Ovary (tissue), 7 donors: ENCODE measurements at regions not wholly inside any gene's neighbourhood (a gene's known extent, or its start where the extent isn't known, plus 50 kb on each side); places are given as distances from the start of the nearest gene placed in this dataset.

Source experiments
- DNase-seq, 5 donors: peaks; one replicate each; pipeline ENCODE4 v3.0.0-alpha.2; 2019 to 2020
- H3K27ac ChIP-seq, 2 donors: fragments of 200-600 bp; one replicate each; pipeline versions ENCODE4 v1.5.1 to v1.8.0; 2019 to 2022
- H3K27me3 ChIP-seq: fragments of 200-600 bp; one replicate; pipeline ENCODE4 v1.8.0; 2022
- H3K36me3 ChIP-seq: fragments of 200-600 bp; sonication (generic); one replicate; pipeline ENCODE4 v1.5.1; 2019
- H3K4me1 ChIP-seq: one replicate; pipeline ENCODE4 v1.8.1; 2013; ENCODE audit warnings: mild to moderate bottlenecking, moderate library complexity; ENCODE audit not compliant: insufficient read depth
- H3K4me3 ChIP-seq: fragments of 200-600 bp; sonication (generic); one replicate; pipeline ENCODE4 v1.5.1; 2017
- H3K9me3 ChIP-seq, 2 donors: fragments of 200-600 bp in 1 of 2; sonication (generic) in 1 of 2; one replicate each; pipeline versions ENCODE4 v1.5.1 to v1.8.1; 2013 to 2019; ENCODE audit warnings: mild to moderate bottlenecking in 1 of 2, moderate library complexity in 1 of 2
- CTCF ChIP-seq, 3 donors: fragments of 450-650 bp in 2 of 3; fragments of 200-600 bp in 1 of 3; IDR thresholded peaks; one replicate each; pipeline versions ENCODE4 v1.5.1 to v1.8.0; 2016 to 2022; ENCODE audit warnings: antibody characterized with exemption in 3 of 3, mild to moderate bottlenecking in 1 of 3
- EP300 ChIP-seq: sonication (generic); formaldehyde crosslinking; IDR thresholded peaks from one replicate; pipeline ENCODE4 v1.6.1; 2017; ENCODE audit warnings: antibody characterized with exemption
- POLR2A ChIP-seq: fragments of 450-650 bp; IDR thresholded peaks from one replicate; pipeline ENCODE4 v1.6.1; 2017; ENCODE audit warnings: antibody characterized with exemption, mild to moderate bottlenecking, moderate library complexity
- WGBS, 3 donors: extraction: QIAGEN DNeasy Blood & Tissue Kit in 1 of 3; methylation state at CpG; one replicate each; pipeline versions ENCODE4 v1.1.5 to v1.1.7; 2013 to 2017; 5-methylcytosine and 5-hydroxymethylcytosine counted together
- intact Hi-C, 4 donors: fragments of 100-400 bp; cut with DNase I; formaldehyde crosslinking; loops; one replicate each; pipeline versions ENCODE4 v1.11.0 to v1.15.1; 2022 to 2023
- donor health status: DM: no; HTN: no; CAD: no; lungs with moderate emphysema.
- donor health status: DM: no; HTN: no; CAD: no.
- donor health status: Bipolar disorder and iron deficiency.
- donor health status: DM: no; HTN: no; CAD: no.
- donor health status: DM: yes; HTN: yes; CAD: no.

GRCh38 chr4:171534391-171534790 is 278.8 kb upstream of the GALNTL6 start:
- no peaks in the 10 kb centered on the region for H3K36me3 ChIP-seq
- no peak overlapping the region for H3K27ac ChIP-seq
- no peaks in the 10 kb centered on the region for H3K27me3 ChIP-seq
- intact Hi-C loops = no loop called here
- TF ChIP-seq EP300 (no peak), POLR2A (no peak), CTCF (IDR thresholded peaks at IDR 0.05) (no peak)
- 64 to 66% (median 65%) methylated on average over 1 of the region's 1 CpG for WGBS, 3 donors
- no peaks in the 10 kb centered on the region for H3K9me3 ChIP-seq
- H3K4me1 ChIP-seq = no peaks in the 10 kb centered on the region
- no peak overlapping the region for H3K4me3 ChIP-seq
- no peak for DNase-seq

- no peaks in the 10 kb centered on the region for H3K36me3 ChIP-seq
- intact Hi-C loops = no loop called here
- no peak for TF ChIP-seq EP300
- TF ChIP-seq POLR2A = no peak
- no peak for TF ChIP-seq CTCF (IDR thresholded peaks at IDR 0.05)
- H3K4me1 ChIP-seq = no peaks in the 10 kb centered on the region
- no peak overlapping the region for H3K27ac ChIP-seq
- no peaks in the 10 kb centered on the region for H3K9me3 ChIP-seq
- 46 to 62% (median 49%) methylated on average over 2 of the region's 2 CpGs for WGBS, 3 donors
- H3K27me3 ChIP-seq = no peaks in the 10 kb centered on the region
- no peak for DNase-seq
- no peak overlapping the region for H3K4me3 ChIP-seq
Observed at GRCh38 chr4:171532968-171533367, 280.2 kb upstream of the GALNTL6 start.

DNA sequence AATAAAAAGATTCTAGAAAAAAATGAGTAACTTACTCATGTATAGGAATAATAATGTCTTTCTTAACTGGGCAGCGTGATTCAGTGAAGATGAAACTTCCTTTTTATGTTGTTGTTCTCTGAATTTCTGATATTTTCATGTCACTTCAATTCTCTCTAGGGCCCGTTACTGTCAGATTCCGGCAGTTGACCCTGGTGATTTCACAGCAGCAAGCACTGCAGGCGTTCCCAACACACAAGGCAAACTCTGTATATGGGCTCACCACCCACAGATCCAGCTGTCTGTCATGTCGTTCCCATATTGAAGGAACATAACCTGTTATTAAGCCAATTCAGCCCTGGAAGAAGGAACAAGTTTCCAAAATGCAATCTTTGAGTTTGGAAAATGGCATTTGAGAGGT is 288.3 kb upstream of the GALNTL6 start:
- H3K36me3 ChIP-seq = no peaks in the 10 kb centered on the region
- WGBS, 3 donors = 75 to 87% (median 77%) methylated on average over 5 of the region's 5 CpGs
- no peak overlapping the region for H3K27ac ChIP-seq
- intact Hi-C loops = no loop called here
- H3K27me3 ChIP-seq = no peaks in the 10 kb centered on the region
- H3K9me3 ChIP-seq = no peaks in the 10 kb centered on the region
- DNase-seq = no peak
- no peaks in the 10 kb centered on the region for H3K4me1 ChIP-seq
- TF ChIP-seq EP300 (no peak), CTCF (IDR thresholded peaks at IDR 0.05) (no peak), POLR2A (no peak)
- H3K4me3 ChIP-seq = no peak overlapping the region

DNA sequence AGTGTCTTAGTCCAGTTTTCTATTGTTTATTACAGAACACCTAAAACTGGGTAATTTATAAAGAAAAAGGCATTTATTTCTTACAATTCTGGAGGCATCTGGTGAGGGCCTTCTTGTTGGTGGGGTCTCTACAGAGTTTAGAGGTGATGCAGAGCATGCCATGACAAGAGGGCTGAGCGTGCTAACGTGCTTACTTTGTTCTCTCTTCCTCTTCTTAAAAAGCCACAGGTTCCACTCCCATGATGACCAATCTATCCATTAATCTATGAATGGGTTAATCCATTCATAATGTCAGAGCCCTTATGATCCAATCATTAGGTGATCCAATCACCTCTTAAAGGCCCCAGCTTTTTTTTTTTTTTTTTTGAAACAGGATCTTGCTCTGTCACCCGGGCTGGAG is 291.5 kb upstream of the GALNTL6 start:
- WGBS, 3 donors = 56 to 64% (median 60%) methylated on average over 3 of the region's 3 CpGs
- DNase-seq = no peak
- TF ChIP-seq CTCF (IDR thresholded peaks at IDR 0.05) = no peak
- no peak for TF ChIP-seq POLR2A
- intact Hi-C loops = no loop called here
- Histone ChIP-seq H3K9me3 (no peaks in the 10 kb centered on the region), H3K27me3 (no peaks in the 10 kb centered on the region), H3K4me3 (no peak overlapping the region), H3K4me1 (no peaks in the 10 kb centered on the region), H3K27ac (no peak overlapping the region), H3K36me3 (no peaks in the 10 kb centered on the region)

DNA sequence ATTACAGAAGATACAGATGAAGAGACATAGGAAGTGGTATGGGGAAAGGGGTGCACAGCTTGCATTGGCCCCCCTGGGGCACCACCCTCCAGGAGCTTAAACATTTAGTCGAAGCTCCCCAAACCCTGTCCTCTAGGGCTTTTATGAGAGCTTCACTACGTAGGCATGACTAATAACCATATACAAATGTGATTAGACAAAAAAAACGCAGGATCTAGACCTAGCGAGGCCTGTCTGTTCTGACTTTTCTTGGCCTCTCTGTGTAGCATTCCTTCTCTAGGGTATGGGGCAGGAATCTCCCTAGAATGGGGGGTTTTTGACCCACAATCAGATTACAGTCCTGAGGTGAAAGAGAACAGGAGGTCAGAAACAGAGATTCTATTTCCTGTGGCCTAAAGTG is 293.7 kb upstream of the GALNTL6 start:
- H3K27me3 ChIP-seq = no peaks in the 10 kb centered on the region
- no peak overlapping the region for H3K27ac ChIP-seq
- no peaks in the 10 kb centered on the region for H3K4me1 ChIP-seq
- no peak overlapping the region for H3K4me3 ChIP-seq
- no peaks in the 10 kb centered on the region for H3K9me3 ChIP-seq
- WGBS, 3 donors = 83 to 91% (median 87%) methylated on average over 4 of the region's 4 CpGs
- no peaks in the 10 kb centered on the region for H3K36me3 ChIP-seq
- intact Hi-C loops = no loop called here
- TF ChIP-seq POLR2A = no peak
- no peak for TF ChIP-seq EP300
- TF ChIP-seq CTCF (IDR thresholded peaks at IDR 0.05) = no peak
- no peak for DNase-seq
